HG03175 (cell line): ENCODE measurements at regions not wholly inside any gene's neighbourhood (a gene's known extent, or its start where the extent isn't known, plus 50 kb on each side); places are given as distances from the start of the nearest gene placed in this dataset.
"Not testable (repeated sequence)": the region's sequence is repeated elsewhere in the genome, so short reads cannot be mapped to it uniquely, and the experiment has no call there.

ENCODE experiments used
- ATAC-seq: cut with Tn5 transposase; IDR thresholded peaks from one replicate; pipeline ENCODE4 v1.9.1; 2021; ENCODE audit warnings: mild to moderate bottlenecking, moderate library complexity; ENCODE audit not compliant: unreplicated experiment

DNA sequence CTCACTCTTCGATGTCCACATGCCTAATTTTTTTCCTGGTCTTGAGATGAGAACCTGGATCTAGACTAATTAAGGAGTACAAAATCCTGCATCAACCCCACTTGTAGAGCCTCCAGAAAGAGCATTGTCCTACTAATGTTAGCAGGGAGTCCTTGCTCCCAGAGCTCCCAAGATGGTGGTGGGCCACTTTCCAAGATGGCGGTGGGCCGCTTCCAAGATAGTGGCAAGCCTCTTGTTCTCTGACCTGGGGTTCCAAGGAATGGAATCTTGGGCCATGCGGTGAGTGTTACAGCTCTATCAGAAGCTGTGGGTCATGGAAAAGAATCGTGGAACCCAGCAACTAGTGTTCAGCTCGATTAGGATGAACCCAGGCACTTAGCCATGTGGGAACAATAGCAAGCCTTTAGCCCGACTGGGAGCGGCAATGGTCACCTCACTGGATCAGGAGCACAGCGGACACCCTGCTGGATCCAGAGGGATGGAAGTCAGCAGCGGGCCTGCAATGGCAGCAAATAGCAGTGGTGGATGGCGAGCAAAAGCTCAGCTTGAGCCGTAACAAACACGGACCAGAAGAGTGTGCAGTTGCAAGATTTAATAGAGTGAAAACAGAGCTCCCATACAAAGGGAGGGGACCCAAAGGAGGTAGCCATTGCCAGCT lies 1997.5 kb upstream of the RAG2 start:
- ATAC-seq = not testable (repeated sequence)

DNA sequence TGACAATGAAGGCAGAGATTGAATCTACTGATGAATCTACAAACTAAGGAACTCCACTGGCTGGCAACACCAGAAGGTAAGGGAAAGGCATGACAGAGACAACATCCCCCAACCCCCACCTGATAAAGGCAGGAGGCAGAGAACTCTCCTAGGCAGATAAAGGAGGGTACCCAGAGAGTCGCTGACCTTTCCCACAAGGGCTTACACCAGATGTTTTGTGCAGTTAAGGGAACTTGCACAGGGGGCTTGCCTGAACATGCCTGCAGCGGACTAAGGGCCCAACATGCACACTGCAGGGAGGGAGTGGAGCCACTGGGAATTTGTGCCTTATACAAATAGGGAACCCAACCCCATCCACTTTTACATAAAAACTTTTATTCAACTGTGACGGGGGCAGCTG lies 1996.9 kb upstream of the RAG2 start:
- no peak for ATAC-seq

DNA sequence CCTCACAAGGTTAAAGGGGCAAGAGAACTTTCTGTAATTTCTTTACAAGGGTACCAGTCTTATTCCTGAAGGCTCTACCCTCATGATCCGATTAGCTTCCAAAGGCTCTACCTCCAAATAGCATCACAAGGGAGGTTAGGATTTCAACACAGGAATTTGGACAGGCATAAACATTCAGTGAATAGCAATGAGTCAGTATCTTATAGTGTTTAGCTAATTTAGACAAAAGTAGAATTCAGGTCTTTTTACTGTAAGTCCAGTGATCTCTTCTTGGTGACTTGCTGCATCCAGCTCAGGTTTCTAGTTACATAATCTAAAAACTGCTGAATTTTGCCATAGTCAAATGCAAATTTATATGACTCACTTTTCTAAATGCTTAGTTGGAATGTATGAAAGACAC lies 1995.6 kb upstream of the RAG2 start:
- no peak for ATAC-seq

DNA sequence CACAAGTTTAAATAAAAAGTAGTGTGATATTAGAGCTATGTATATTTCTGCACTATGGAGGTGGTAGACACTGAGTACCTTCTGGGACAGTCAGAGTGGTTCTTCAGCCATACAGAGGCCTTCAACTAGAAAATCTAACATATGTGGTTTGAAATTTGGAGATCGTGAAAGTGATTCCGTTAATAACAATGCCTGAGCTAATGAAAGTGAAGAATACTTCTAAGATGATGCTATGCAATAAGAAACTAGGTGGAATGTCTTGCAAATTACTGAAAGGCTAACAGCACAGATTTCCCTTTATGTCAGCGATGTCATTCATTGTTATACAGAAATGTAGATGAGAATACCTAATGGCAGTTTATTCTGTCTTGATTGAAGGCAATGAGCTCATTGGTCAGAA lies 1984.7 kb upstream of the RAG2 start:
- ATAC-seq = no peak

DNA sequence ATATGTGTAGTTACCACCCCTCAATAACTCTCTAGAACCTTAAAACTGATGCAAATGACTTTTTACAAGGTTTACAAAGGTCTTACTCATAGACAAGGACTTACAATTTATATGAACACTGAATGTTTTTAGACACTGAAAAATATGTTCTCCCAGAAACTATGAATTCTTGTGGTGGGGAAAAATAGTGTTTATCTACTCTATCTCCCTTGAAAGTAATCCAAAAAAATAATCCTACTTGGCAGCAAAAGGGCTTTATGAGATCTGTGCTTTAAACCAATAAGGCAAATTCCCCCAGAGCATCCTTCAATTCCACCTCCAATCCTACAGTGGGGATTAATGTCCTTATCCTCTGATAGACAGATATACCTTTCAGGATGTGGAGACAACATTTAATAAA lies 1984.1 kb upstream of the RAG2 start:
- ATAC-seq = no peak

DNA sequence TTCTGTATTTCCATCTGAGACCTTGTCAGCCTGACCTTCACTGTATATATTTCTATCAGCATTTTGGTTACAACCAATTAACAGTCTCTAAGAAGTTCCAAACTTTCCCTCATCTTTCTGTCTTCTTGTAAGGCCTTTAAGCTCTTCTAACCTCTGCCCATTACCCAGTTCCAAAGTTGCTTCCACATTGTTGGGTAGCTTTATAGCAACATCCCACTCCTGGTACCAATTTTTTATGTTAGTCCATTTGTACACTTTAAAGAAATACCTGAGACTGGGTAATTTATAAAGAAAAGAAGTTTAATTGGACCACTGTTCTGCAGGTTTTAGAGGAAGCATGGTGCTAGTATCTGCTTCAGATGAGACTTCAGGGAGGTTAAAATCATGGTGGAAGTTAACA lies 1979.7 kb upstream of the RAG2 start:
- ATAC-seq = no peak

DNA sequence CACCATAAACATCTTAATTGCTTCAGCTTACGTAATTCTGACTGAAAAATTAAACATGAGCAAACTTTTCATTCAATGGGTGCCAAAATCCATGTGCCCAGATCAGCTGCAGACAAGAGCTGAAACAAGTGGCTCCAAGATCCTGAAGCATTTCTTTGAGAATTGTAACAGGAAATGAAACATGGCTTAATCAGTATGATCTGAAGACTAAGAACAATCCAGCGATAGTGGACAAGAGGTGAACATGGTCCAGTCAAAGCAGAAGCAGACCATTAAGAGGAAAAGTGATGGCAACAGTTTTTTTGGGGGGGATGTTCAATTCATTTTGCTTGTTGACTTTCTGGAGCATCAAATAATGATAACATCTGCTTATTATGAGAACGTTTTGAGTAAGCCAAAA lies 1964.5 kb upstream of the RAG2 start:
- ATAC-seq = no peak

DNA sequence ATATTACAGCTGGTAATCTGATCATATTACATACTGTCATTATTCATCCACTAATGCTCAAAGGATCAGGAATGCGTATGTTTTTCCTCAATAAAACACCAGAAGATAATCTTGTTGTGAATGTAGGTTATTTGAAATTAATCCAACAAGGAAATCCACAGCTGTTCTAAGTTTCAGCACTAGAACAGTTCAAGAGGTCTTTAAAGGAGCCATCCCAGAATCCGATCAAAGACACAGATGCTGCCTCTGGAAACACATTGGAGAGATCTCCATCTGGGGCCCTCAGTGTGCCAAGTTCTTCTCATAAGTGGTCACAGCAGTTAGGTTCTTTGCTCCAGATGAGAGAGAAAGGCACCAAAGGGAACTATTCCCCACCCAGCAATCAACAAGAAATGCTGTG lies 1955.1 kb upstream of the RAG2 start:
- ATAC-seq = no peak

DNA sequence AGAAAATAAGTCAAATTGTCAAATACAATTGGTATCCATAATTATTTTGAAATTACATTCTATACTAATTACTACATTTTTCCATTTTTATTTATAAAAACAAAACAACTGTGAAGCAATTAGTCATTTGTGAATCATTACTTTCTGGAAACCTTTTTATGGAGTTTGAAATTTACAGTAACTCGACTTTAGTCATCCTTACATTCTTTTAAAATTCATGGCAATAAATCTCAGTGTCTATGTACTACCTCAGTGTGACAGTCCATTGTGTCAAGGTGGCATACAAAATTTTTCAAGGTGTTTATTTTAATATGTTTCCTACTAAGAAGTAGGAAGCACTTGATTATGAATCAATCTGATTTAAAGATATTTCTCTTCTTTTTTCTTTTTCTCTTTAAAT lies 1949.4 kb upstream of the RAG2 start:
- ATAC-seq = no peak

DNA sequence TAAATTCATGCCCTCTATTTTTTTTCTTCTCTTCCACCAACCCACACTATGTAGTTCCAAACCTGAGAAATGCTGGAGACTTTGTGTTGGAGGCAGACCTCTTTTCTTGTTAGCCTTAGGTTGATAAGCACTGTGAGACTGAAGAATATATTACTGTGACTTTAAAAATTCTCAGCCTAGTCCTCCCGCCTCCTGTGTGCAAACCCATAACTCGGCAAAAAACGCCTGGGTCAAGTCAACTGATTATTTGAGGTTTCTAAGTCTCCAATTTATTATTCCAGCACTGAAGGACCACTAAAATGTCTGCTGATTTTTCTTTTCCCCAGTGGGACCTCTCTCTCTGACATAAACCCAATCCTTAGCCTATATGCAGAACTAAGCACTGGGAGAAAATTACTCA lies 1946.0 kb upstream of the RAG2 start:
- ATAC-seq = no peak

DNA sequence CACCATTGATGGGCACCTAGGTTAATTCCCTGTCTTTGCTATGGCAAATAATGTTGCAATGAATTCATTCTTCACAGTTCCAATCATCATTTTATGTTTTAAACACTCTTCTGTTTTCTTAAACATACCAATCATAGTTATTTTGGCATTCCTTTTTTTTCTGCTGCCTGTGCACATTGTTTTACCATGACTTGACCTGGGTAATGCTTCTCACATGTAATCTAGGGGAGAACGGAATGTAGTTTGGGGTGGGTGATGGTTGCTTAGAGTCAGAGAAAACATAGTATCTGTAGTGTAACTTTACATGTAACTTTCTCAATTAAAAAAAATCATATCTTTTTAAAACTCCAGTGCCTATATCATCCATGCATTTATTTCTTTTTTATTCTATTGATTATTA lies 1945.3 kb upstream of the RAG2 start:
- ATAC-seq = no peak

DNA sequence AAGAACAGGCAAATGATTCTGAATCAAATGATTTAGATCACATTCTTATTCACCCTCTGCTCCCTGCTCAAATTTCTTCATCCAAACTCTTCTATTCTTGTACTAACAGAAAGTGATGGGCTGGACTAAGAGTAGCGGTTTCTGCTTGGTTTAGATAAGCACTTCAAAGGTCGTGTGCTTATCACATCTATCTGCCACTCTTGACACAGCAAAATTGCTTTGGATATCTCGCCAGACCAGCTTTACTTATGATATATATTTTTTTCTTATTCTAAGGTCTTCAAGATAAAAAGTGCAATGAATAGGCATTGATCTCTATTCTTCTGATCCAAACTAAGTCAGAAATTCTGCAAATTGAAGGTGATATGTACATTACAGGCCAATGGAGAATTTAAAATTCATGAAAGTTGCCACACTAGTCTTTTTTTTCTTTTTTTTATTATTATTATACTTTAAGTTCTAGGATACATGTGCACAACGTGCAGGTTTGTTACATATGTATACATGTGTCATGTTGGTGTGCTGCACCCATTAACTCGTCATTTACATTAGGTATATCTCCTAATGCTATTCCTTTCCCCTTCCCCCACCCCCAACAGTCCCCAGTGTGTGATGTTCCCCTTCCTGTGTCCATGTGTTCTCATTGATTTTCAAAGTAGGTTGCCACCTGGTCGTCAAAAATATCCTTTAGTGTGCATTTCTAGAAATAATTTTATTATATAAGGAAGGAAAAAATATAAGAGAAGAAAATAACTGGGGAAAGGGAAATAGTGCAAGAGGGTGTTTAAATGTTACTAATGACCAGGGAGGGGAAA lies 1941.0 kb upstream of the RAG2 start:
- ATAC-seq = no peak

DNA sequence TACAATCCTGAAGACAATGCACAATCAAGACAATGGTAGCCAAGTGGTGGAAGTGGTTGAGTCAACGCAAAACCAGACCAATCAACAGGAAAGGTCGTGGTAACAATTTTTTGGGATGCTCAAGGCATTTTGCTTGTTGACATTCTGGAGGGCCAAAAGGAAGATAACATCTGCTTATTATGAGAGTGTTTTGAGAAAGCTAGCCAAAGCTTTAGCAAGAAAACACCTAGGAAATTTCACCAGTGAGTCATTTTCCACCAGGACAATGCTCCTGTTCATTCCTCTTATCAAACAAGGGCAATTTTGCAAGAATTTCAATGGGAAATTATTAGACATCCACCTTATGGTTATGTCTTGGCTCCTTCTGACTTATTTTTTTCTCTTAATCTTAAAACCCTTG lies 1932.2 kb upstream of the RAG2 start:
- ATAC-seq = no peak

DNA sequence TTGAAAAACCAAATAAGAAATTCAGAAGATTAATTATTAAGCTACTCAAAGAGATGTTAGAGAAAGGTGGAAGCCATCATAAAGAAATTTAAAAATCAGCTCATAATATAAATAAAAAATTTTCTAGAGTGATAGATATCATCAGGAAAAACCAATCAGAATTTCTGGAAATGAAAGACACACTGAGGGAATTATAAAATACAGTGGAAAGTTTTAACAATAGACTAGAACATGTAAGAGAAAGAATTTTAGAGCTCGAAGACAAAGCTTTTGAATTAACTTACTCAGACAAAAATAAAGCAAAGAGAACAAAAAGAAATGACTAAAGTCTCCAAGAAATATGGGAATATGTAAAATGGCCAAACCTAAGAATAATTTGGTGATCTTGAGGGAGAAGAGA lies 1926.9 kb upstream of the RAG2 start:
- ATAC-seq = no peak

DNA sequence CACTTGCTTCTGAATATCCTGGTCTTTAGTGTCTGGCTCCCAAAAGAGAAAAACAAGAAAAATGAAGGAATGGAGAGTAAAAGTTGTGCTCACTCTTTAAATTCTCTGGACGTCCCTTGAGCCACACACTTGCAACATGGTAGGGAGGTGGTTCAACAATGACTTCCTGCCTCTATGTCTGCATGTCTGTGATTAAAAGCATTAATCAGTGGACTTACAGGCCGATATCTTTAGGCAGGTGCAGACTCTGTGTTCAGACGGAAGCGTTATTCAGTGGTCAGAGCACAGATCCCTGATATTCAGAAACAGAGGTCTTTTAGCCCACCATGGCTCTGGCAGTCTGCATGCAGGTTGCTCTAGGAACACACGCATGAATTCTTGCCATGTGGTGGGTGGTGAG lies 1920.0 kb upstream of the RAG2 start:
- no peak for ATAC-seq

DNA sequence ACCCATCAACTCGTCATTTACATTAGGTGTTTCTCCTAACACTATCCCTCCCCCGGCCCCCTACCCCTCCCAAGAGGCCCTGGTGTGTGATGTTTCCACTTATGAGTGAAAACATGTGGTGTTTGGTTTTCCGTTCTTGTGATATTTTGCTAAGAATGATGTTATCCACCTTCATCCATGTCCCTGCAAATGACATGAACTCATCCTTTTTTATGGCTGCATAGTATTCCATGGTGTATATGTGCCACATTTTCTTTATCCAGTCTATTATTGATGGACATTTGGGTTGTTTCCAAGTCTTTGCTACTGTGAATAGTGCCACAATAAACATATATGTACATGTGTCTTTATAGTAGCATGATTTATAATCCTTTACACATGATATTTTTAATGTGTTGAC lies 1914.8 kb upstream of the RAG2 start:
- ATAC-seq = not testable (repeated sequence)

DNA sequence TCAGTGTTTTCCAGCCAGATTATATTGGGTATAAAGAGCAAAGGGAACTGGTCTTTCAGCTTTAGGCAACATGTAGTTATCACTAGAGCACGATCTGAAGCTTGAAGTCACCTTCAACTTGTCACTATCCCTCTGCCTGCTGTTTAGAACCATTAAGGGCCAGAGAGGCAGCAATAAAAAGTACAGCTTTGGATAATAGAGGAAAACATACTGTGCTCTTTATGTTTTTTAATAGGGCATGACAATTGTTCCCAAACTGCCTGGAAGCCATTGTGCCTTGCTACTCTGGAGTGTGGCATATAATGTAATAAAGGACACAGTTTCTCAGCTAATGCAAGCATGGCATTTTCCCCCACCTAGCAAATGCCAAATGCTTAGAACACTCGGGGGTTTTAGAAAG lies 1912.0 kb upstream of the RAG2 start:
- ATAC-seq = no peak

DNA sequence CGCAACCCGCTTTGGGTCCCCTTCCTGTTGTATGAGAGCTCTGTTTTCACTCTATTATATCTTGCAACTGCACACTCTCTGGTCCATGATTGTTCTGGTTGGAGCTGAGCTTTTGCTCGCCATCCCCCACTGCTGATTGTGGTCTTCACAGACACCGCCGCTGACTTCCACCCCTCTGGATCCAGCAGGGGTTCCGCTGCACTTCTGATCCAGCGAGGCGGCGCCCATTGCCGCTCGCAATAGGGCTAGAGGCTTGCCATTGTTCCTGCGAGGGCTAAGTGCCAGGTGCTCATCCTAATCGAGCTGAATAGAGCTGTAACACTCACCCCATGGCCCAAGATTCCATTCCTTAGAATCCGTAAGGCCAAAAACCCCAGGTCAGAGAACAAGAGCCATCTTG lies 1905.8 kb upstream of the RAG2 start:
- no peak for ATAC-seq

DNA sequence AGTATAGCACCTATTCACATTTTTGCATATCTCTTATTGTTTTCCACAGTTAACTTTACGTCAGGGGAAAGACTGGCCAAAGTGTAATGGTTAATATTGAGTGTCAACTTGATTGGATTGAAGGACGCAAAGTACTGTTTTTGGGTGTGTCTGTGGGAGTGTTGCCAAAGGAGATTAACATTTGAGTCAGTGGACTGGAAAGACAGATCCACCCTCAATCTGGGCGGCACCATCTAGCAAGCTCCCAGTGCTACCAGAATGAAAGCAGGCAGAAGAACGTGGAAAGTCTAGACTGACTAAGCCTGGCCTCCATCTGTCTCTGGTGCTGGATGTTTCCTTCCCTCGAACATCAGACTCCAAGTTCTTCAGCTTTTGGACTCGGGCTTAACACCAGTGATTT lies 1900.7 kb upstream of the RAG2 start:
- no peak for ATAC-seq

DNA sequence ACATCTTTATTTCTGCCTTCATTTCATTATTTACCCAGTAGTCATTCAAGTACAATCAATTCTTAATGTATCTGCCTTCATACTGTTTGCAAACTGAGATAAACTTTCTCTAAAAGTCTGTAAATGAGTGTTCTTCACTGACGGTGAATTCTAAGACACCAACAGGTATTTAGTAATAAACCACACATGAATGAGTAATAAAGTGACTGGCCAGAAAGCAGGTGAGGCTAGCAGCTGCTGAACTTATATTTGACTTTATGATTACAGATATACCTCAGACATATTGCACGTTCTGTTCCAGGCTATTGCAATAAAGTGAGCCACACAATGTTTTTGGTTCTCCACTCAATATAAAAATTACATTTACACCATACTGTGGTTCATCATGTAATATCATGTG lies 1894.0 kb upstream of the RAG2 start:
- no peak for ATAC-seq

DNA sequence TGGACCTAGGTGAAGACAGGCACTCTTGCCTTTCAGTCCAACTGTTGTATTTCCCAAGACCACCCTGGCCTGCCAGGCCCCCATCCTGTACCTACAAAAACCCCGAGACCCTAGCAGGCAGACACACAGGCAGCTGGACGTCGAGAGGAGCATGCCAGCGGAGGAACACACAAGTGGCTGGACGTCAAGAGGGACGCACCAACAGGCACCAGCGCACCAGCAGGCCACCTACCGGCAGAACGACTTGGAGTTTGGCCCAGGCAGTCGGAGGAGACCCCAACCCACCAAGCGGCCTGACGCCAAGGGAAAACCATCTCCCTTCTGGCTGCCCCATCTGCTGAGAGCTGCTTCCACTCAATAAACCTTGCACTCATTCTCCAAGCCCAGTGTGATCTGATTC lies 1883.4 kb upstream of the RAG2 start:
- ATAC-seq = no peak

DNA sequence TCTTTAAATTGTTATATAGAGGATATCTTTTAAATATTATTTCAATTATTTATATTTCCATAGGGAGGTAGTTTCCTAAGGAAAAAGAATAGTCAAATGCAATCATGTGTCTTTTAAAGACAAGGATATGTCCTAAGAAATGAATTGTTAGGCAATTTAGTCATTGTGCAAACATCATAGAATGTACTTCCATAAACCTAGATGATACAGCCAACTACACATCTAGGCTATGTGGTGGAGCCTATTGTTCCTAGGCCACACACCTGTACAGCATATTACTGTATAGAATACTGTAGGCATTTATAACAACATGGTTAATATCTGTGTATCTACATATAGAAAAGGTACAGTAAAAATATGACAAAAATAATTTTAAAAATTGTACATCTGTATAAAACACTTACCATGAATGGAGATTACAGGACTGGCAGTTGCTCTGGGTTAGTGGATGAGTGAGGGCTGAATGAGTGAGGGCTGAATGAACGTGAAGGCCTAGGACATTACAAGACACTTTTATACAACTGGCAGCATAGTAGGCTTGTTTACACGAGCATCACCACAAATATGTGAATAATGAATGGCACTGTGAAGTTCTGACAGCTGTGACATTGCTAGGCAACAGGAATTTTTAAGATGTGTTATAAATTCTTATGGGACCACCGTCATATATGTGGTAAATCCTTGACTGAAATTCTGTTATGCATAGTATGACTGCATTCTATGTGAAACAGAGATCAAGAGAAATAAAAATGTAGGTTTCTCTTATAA lies 1879.0 kb upstream of the RAG2 start:
- no peak for ATAC-seq
